Activated CD4-positive, CD25-positive, alpha-beta regulatory T cell treated with anti-CD3 and anti-CD28 coated beads, Interleukin-2, amount 50 U/mL, for 72 hours (primary cell): ENCODE measurements at regions not wholly inside any gene's neighbourhood (a gene's known extent, or its start where the extent isn't known, plus 50 kb on each side); places are given as distances from the start of the nearest gene placed in this dataset.

Experiments used
- DNase-seq: peaks from one replicate; pipeline ENCODE4 v3.0.0; 2021

- DNase-seq: no peak
Measured at GRCh38 chr2:7392076-7392787, 475.0 kb downstream of the RNF144A start.

- DNase-seq: no peak
Measured at GRCh38 chr2:7394195-7394594, 477.0 kb downstream of the RNF144A start.

DNA sequence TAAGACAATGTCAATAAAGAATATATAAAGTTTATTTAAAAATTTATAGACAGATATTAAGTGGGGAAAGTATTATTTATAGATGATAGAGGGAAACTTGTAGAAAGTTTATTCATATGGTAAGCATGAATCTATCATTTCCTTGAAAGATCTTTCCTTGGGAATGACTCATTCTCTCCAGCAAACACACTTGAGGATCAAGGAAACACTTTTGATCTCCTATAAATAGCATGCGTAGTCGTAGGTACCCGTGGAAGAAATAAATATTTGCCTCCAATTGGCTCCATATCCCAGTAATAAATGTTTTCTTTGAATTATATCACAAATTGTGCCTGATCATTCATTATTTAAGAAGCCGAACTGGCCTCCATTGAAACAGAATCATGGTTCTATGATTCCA lies 483.4 kb downstream of the RNF144A start:
- no peak for DNase-seq

DNA sequence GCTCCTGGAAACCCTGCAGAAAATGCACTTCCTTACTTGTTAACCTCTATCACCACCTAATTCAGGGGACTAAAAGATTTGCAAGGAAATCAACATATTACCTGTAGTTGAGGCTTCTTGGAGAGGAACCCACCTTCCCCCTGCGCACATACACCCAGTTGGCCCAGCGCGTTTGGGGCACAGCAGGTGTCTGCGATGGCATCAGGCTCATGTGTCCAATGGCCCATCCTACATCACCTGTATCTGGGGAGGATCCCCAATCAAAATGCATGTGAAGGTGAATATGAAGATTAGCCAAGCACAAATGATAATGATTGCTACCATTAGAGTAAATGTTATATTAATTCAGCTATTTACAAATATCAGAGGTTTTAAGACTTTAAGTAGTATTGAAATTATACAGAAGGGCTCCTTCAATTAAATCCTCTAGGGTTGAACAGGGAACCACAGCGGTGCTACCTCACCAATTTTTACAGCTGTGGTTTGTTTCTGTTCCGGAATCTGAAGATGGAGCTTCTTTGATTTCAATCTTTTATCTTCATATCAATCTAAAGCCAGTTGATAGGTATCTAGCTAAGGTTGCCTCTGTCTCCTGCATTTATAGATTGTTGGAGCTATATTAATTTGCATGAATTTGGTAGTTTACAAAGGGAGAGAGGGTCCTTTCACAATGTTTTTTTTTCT lies 486.0 kb downstream of the RNF144A start:
- no peak for DNase-seq

DNA sequence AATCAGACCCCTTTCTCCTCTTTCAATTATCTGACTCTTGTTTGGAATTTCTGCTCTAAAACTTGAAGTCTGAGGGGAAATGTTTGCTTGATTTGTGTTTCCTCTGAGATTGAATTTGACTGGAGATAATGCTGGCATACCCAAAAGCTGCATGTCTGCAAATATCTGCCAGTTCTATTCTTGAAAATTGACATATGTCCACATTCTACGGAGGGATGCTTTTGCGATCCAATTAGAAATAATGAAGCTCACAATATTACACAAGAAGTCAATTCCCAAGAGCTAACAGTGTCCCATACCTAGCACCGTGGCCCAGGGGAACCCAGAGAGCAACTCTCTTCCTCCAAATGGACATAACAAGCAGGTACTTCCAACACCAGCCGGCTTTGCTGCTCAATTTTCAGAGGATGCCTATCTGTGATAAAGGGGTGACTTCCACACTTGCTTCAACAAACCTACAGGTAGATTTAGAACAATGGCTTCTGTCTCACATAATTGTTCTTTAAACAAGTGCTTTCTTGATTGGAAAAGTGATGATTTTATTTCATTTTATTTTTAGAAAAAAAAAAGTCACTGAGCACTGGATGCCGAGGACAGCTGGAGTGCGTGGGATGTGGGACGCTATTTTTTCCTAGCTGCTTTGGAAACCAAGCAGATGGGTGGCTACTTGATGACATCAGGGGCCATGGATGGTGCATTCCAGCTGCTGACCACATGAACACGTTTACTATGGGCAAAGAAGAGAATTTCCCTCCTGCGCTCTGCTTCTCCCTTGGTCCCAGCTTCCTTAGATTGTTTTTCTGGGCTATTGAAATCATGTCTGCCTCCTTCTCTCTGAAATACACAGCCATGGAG lies 488.9 kb downstream of the RNF144A start:
- no peak for DNase-seq

- no peak for DNase-seq
Measured at GRCh38 chr2:7407001-7407400, 489.8 kb downstream of the RNF144A start.

- no peak for DNase-seq
Measured at GRCh38 chr2:7407906-7408680, 490.9 kb downstream of the RNF144A start.

DNA sequence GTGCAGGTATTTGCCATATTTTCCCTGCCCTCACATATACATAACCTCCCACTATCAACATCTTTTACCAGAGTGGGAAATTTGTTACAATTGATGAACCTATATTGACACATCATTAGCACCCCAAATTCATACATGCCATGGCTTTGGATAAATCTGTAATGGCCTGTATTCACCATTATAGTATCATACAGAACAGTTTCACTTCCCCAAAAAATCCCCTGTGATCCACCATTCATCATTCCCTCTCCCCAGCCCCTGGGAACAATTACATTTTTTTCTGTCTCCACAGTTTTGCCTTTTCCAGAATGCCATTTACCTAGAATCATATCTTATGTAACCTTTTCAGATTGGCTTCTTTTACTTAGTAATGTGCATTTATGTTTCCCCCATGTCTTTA lies 494.5 kb downstream of the RNF144A start:
- no peak for DNase-seq

DNA sequence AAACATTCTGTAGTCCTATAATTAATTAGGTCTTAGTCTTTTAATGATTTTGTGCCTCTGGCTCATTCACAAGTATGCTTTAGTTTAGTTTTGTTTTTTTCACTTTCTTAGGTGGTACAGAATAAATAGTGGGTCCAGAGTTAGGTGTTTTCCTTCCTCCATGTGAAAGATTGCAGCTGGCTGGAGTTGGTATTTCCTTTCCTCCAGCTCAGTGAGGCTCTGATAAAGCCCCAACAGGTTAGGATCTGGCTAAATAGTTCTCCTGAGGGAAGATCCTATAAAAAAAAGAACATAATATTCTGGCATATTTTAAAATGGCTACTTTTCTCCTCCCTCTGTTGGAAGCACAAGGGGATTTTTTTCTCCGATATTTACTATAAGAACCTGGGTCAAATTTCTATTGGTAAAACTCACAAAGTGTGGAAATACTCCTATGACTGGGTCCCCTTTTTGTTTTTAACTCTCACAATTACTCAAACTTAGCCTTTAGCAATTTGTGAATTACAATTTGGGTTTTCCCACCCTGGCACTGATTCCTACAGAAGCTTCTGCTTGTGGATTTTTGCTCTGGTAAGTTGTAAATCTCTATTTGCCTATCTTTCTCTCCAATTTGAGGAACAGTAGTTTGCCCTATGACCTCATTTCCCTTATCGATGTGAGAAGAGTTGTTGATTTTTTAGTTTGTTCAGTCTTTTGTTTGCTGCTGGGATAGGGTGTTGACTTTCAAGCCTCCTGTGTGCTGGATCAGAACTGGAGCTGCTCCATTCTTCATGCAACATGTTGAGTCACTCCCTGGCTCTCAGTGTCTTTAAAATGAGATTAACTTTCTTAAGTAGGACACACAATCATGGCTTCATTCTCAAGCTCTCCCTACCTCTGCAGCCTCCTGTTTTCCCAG lies 500.9 kb downstream of the RNF144A start:
- DNase-seq: no peak

DNA sequence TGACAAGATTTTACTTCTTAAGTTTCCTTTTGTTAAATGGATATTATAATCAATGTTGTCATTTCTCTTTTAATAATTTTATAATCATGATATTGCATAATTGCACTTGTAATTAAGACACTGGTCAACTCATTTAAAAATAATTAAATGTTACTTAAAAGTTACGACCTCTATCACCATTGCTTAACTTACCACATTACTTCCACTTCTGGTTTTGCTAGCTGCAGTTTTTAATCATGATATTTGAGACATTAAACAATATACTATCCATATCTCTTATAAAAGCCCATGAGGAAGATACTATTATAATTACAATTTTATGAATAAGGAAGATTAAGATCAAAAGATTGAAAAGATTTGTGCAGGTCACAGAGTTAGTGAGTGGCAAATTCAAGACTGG lies 502.0 kb downstream of the RNF144A start:
- no peak for DNase-seq

DNA sequence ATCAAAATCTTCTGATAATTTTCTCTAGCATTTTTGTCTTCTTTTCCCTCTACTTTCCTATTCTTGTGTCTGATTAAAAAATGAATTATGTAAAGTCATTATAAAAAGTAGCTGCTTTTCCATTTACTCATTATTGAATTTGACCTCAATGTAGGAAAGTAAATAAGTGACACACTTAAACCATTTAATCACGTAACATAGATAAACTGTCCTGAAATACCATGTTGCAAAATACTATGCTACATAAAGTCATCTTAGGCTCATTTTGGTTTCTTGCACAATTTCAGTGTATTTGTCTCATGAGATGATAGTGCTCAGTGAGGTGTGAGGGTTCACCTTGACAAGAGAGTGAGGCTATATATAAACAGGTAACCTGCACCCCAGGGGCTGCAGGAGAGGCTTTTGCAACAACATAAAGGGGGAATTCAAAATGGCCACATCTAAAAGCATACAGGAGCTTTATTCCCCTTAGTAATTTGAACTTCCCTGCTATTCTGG lies 502.7 kb downstream of the RNF144A start:
- DNase-seq: no peak

- no peak for DNase-seq
Measured at GRCh38 chr2:7420530-7420929, 503.3 kb downstream of the RNF144A start.

DNA sequence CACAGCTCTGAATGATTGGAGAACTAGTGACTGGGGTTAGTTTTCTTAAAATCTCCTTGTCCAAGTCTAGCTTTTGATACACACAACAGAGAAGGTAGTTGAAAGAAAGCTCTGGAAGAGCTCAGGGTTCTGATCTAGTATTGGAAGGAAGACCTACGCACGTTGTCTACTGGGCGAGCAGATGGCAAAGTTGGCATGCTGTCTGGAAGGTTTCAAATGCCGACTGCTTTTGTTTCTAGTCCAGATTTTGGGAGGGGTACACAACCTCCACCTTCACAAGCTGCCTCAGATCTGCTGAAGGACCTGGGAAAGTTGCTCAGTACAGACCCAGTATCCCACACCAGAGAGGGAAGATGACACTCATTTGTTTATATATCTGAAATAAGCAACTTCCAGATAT lies 507.3 kb downstream of the RNF144A start:
- no peak for DNase-seq

DNA sequence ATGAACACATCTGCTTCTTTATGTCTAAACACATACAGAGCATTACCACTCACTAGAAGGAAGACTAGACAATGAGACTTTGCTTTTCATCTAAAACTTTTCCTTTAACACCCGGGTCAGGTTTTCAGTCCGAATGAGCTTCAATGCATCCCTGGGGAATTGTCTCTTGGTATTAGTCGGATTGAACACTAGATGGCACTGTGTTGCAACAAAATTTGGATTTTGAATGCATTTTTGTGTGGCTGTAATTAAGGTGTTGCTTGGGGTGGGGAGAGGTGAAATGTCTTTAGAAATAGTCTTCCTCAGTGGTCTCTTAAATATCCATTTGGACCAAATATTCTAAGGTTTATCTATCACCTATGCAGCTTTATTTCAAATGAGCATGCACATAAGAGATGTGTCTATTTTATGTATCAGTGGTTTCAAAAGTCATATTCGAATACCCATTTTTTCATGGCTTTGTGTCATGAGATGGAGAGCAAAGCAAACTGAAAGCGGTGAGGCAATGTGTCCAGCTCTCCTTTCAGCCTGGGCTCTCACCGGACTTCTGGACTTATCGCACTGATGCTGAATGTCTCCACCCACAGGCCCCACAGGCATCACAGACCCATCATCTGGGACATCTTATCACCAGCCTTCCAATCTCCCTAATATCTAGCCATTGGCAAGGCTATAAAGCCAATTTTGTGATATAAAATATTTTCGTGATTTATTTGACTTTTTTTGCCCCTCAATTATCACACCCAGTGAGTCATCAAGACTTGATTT lies 510.3 kb downstream of the RNF144A start:
- no peak for DNase-seq

DNA sequence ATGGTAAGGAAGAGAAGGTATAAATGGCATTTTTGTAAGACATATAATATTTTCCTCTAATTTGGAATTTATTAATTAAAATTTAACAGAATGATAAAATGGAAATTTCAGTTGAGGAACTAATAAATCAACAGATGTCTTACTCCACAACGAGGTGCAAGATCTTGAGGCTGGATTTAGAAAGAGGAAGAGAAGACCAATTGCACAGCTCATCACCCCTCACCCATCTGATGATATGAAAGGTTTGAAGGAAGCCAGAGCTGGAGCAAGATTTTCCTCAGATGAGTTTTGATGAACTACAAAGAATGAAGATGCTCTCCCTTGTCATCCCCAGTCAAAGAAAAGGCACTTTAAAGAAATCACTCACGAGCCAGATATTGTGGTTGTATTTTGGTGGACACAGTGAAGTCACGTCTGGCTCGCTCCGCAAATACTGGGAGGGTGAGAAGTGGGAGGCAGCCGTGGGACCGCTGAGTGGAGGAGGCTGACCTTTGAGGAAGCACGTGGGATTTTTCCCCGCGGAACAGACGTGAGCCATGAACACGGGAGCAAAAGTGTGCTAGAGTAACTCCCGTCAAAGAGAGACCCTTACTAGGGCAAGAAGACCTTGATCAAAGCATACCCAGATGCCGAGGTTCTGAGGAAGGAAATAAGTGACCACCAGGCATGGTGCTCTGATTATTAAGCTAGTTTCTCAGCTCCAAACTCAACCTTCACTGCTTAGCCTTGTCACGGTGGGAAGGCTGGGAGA lies 511.4 kb downstream of the RNF144A start:
- no peak for DNase-seq

DNA sequence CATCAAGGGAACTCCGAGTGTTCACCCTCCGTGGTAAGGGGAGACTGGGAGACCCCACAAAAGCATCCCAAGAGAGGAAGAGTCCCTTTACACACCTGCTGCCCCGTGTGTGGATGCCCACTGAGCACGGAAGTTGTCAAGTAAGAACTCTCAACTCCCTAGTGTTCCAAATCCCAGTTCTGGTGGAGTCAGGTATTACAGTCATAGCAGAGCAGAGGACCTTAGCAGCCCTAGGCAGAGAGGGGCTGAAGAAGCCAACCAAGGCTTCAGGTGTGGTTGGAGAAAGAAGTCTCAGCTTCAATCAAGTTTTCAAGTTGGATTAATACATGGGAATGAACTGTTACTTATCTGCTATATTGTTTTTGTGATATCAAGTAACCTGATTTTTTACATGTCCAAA lies 512.5 kb downstream of the RNF144A start:
- no peak for DNase-seq

GRCh38 chr2:7430421-7430868 lies 513.2 kb downstream of the RNF144A start:
- DNase-seq: no peak

DNA sequence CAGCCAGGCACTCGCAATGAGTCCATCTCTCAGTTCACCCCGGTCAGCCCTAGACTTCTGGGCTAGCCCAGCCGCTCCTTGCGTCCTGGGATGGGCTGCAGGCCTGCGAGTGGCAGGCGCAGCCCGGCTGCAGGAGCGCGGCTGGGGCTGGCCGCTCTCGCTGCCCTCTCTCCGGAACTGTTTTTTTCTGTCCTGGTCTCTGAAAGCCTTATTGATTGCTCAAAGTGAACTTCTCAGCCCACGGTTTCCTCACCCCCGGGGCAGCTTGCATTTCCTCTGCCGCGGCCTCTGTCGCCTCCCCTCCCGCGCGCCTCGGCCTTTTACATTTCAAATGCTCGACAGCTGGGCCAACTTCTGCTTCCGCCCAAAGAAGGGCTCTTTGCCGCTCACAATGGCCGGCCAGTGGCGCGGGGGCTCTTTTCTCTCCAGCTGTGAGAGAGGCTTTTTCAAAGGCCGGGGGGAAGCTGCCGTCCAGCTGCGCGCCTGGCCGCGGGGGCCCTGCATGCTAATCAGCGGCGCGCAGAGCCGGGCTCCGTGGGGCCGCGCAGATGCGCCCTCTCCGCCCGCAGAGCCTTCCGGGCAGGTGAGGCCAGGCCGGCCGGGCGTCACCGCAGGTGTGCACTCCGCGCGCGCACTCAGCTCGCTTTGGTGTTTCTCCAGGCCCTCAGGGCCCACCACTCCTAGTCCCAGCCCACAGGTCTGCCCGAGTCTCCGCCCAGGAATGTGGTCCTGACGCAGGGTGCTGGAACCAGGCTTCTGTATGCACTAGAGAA lies 513.8 kb downstream of the RNF144A start:
- DNase-seq: peak; percentile 39

DNA sequence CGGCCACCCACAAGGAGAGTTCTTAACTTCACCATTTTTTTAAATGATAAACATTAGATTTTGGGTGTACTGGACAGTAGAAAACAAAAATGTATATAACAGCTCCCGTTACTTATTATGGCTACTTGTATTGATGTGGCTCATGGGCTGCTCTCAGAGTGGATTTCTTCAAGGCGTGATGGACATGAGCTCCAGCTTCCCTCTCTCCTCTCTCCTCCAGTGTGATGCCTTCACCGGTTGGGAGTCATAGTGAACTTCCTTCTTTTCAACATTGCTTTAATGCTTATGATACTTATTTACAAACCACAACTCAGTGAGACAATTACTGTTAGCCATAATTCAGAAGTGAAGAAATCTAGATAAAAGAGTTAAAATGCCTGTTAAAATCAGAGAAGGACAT lies 515.2 kb downstream of the RNF144A start:
- no peak for DNase-seq
